Right atrium auricular region (tissue), 2 donors: ENCODE measurements at regions not wholly inside any gene's neighbourhood (a gene's known extent, or its start where the extent isn't known, plus 50 kb on each side); places are given as distances from the start of the nearest gene placed in this dataset.

ENCODE experiments used
- DNase-seq: peaks from one replicate; pipeline ENCODE4 v3.0.0-alpha.2; 2019; ENCODE audit warnings: low spot score
- H3K27ac ChIP-seq, 2 donors: fragments of 200-600 bp; sonication (generic); 1 replicate in 1 of 2; 2 replicates in 1 of 2; pipeline ENCODE4 v1.5.1; 2016 to 2019
- H3K27me3 ChIP-seq, 2 donors: fragments of 200-600 bp; sonication (generic); one replicate each; pipeline versions ENCODE4 v1.5.1 to v1.6.0; 2017 to 2019
- H3K36me3 ChIP-seq: fragments of 200-600 bp; sonication (generic); one replicate; pipeline ENCODE4 v1.5.1; 2016
- H3K4me1 ChIP-seq, 2 donors: fragments of 200-600 bp; sonication (generic); one replicate each; pipeline versions ENCODE4 v1.5.1 to v1.6.0; 2017 to 2019
- H3K4me3 ChIP-seq, 2 donors: fragments of 200-600 bp; sonication (generic); 1 replicate in 1 of 2; 2 replicates in 1 of 2; pipeline ENCODE4 v1.5.1; 2017 to 2019; ENCODE audit warnings: mild to moderate bottlenecking in 1 of 2, moderate library complexity in 1 of 2
- H3K9me3 ChIP-seq, 2 donors: fragments of 200-600 bp; sonication (generic); one replicate each; pipeline ENCODE4 v1.5.1; 2019
- TF ChIP-seq, protein P1 (sequence below), 2 donors: fragments of 200-600 bp; sonication (generic); IDR thresholded peaks; one replicate each; pipeline ENCODE4 v1.5.1; 2019; ENCODE audit warnings: antibody characterized with exemption in 2 of 2

DNA sequence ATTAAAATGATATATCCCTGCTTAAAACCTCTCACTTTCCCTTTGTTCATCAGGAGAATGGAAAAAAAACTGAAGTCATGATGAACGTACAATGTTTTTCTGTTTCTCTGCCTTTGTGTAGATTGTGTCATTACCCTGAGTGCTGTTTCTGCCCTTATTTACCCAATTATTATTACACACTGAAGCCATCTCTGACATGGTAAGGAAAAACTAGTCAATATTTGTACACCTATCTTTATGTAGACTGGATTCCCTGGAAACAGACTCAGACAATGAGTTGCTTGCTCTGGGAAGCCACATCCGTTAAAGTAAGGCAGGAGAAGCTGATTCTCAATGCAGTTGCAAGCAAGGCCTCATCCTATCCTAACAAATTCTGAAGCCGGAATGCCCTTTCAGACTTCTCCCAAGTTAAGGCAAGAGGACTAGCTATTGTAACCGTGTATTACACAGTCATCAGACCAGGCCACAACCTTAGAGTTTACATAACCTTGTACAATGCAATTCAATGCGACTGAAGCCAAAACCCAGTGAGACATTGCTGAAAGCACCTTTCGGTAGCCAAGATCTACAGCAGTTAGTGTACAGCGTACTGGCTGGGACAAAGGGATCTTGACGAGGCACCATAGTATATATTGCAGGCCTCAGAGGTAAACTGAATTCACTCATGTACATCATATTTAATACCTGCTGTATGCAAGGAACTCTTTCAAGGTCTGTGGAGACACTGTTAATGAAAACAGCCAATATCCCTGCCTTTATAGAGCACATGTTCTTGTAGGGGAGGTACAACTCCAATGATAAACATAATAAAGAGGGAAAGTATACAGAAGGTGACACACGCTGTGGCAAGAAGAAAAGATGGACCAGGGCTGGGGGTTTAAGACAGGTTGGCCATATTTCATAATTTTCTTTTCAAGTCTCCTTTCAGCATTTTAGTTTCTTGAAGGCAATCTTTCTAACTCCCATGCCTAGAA, 1040.8 kb upstream of the SEMA6D start:
- no peaks in the 10 kb centered on the region for H3K27me3 ChIP-seq
- H3K4me3 ChIP-seq = no peak overlapping the region
- no peaks in the 10 kb centered on the region for H3K4me1 ChIP-seq
- no peak for DNase-seq
- H3K36me3 ChIP-seq = no peaks in the 10 kb centered on the region
- TF ChIP-seq, protein P1, sequence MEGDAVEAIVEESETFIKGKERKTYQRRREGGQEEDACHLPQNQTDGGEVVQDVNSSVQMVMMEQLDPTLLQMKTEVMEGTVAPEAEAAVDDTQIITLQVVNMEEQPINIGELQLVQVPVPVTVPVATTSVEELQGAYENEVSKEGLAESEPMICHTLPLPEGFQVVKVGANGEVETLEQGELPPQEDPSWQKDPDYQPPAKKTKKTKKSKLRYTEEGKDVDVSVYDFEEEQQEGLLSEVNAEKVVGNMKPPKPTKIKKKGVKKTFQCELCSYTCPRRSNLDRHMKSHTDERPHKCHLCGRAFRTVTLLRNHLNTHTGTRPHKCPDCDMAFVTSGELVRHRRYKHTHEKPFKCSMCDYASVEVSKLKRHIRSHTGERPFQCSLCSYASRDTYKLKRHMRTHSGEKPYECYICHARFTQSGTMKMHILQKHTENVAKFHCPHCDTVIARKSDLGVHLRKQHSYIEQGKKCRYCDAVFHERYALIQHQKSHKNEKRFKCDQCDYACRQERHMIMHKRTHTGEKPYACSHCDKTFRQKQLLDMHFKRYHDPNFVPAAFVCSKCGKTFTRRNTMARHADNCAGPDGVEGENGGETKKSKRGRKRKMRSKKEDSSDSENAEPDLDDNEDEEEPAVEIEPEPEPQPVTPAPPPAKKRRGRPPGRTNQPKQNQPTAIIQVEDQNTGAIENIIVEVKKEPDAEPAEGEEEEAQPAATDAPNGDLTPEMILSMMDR (IDR thresholded peaks at IDR 0.05) = no peak
- no peak overlapping the region for H3K27ac ChIP-seq
- H3K9me3 ChIP-seq = no peaks in the 10 kb centered on the region

DNA sequence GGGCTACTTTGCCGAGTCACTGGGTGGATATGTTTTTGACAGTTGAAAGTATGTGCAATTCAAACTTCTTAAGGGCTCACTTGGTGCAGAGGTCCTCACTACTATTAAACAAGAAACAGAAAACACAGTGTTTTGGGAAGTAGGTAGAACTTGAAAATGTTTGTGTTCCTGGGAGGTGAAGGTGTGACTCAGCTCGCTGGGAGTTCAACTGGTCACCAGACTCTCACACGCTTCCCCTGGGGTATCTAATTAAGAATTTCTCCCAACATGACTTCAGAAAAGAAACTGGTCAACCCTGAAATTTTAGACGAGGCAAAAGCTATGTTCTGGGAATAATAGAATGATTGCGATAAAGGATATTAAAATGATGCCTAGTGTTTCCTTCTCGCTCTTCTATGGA, 1039.8 kb upstream of the SEMA6D start:
- H3K4me1 ChIP-seq = no peaks in the 10 kb centered on the region
- no peaks in the 10 kb centered on the region for H3K9me3 ChIP-seq
- H3K27ac ChIP-seq = no peak overlapping the region
- no peak for DNase-seq
- no peak overlapping the region for H3K4me3 ChIP-seq
- TF ChIP-seq, protein P1 (IDR thresholded peaks at IDR 0.05) = no peak
- no peaks in the 10 kb centered on the region for H3K36me3 ChIP-seq
- H3K27me3 ChIP-seq = no peaks in the 10 kb centered on the region

DNA sequence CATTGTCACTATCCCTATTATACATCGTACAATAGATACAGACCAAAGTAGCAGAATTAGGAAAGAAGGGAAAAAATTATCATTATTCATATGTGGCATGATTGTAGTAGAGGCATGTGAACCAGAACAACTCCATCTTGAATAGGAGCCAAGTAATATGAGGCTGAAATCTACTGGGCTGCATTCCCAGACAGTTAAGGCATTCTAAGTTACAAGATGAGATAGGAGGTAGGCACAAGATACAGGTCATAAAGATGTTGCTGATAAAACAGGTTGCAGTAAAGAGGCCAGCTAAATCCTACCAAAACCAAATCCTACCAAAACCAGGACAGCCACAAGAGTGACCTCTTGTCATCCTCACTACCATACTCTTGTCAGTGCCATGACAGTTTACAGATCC, 1035.4 kb upstream of the SEMA6D start:
- no peak for DNase-seq
- no peaks in the 10 kb centered on the region for H3K36me3 ChIP-seq
- H3K9me3 ChIP-seq = no peaks in the 10 kb centered on the region
- H3K27ac ChIP-seq = no peak overlapping the region
- H3K4me1 ChIP-seq = no peaks in the 10 kb centered on the region
- no peak overlapping the region for H3K4me3 ChIP-seq
- no peaks in the 10 kb centered on the region for H3K27me3 ChIP-seq
- TF ChIP-seq, protein P1 (IDR thresholded peaks at IDR 0.05) = no peak

DNA sequence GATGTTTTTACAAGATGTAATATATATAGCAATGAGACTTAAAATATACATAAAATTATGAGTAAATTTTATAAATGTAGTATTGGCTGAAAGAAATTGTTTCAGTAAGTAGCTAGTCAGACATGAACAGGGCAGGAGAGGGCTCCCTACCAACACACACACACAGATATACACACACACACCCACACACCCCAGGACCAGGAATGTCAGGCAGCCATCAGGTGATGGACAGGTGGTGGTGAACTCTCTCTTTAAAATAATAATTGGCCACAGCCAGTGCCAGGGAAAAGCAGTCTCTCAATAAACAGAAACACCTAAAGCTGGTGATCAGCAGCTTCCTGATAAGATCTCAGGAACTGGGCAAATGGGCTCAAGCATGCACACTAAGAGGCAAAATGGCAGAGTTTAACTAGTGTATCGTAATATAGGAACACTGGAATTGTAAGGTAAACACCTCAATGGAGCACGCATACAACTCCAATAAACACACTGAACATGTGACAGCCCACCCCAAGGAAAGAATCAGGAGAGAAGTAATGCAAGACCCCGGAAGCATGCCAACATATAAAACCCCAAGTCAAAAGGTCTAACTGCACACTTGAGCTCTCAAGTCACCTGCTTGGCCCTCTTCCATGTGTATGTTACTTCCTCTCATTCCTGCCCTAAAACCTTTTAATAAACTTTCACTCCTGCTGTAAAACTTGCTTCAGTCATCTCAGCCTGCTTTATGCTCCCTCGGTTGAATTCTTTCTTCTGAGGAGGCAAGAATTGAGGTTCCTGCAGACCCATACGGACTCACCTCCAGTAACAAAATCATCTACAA, 1034.1 kb upstream of the SEMA6D start:
- H3K36me3 ChIP-seq = no peaks in the 10 kb centered on the region
- TF ChIP-seq, protein P1 (IDR thresholded peaks at IDR 0.05) = no peak
- DNase-seq = no peak
- H3K4me3 ChIP-seq = no peak overlapping the region
- no peaks in the 10 kb centered on the region for H3K27me3 ChIP-seq
- no peak overlapping the region for H3K27ac ChIP-seq
- no peaks in the 10 kb centered on the region for H3K4me1 ChIP-seq
- no peaks in the 10 kb centered on the region for H3K9me3 ChIP-seq

DNA sequence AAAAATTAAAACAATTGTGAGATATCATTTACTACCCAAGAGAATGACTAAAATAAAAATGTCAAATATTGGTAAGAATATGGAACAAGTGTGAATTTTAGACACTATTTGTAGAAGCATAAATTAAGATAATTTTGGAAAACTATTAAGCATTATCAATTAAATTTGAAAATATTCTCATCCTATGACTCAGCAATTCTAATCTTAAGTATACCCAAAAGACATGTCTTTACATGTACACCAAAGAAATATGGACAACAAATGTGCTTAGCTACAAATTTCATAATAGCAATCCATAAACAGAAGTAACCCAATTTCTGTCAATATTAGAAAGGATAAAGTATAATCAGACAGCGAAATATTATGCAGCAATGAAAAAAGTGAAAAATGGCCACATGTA, 1032.2 kb upstream of the SEMA6D start:
- Histone ChIP-seq H3K9me3 (no peaks in the 10 kb centered on the region), H3K36me3 (no peaks in the 10 kb centered on the region), H3K27ac (no peak overlapping the region), H3K27me3 (no peaks in the 10 kb centered on the region), H3K4me3 (no peak overlapping the region), H3K4me1 (no peaks in the 10 kb centered on the region)
- no peak for DNase-seq
- TF ChIP-seq, protein P1 (IDR thresholded peaks at IDR 0.05) = no peak
